HEK293T (cell line): ENCODE measurements at regions not wholly inside any gene's neighbourhood (a gene's known extent, or its start where the extent isn't known, plus 50 kb on each side); places are given as distances from the start of the nearest gene placed in this dataset.
"Not testable (repeated sequence)": the region's sequence is repeated elsewhere in the genome, so short reads cannot be mapped to it uniquely, and the experiment has no call there.

Experiments
- CTCF ChIA-PET: fragments of 350-600 bp; formaldehyde crosslinking; extraction: SDS; loops from one replicate; lab custom pipeline; 2021; ENCODE audit warnings: antibody characterized with exemption, inconsistent platforms; lab: Yijun Ruan, JAX
- POLR2A ChIA-PET: fragments of 350-600 bp; formaldehyde crosslinking; extraction: SDS; loops from one replicate; lab custom pipeline; 2020; ENCODE audit warnings: antibody characterized with exemption, inconsistent platforms; lab: Yijun Ruan, JAX
- DNase-seq: peaks from one replicate; pipeline ENCODE4 v3.0.0; 2012; ENCODE audit warnings: mixed read lengths; ENCODE audit errors: extremely low spot score
- ARNT ChIP-seq: fragments of 450-650 bp; IDR thresholded peaks from 2 replicates; pipeline ENCODE4 v1.6.1; 2017; ENCODE audit warnings: mild to moderate bottlenecking
- BHLHE40 ChIP-seq: fragments of 450-650 bp; IDR thresholded peaks from 2 replicates; pipeline ENCODE4 v1.6.1; 2016; ENCODE audit warnings: mild to moderate bottlenecking, moderate library complexity, borderline replicate concordance
- CTBP1 ChIP-seq: fragments of 450-650 bp; IDR thresholded peaks from 2 replicates; pipeline ENCODE4 v1.6.1; 2016; ENCODE audit warnings: borderline replicate concordance
- ELF4 ChIP-seq: fragments of 450-650 bp; IDR thresholded peaks from 2 replicates; pipeline ENCODE4 v1.6.1; 2017; ENCODE audit warnings: antibody characterized with exemption
- FOXA1 ChIP-seq: fragments of 450-650 bp; IDR thresholded peaks from 2 replicates; pipeline ENCODE4 v1.6.1; 2016; ENCODE audit warnings: mild to moderate bottlenecking
- FOXK2 ChIP-seq: fragments of 450-650 bp; IDR thresholded peaks from 2 replicates; pipeline ENCODE4 v1.6.1; 2016; ENCODE audit warnings: mild to moderate bottlenecking
- FOXM1 ChIP-seq: fragments of 450-650 bp; IDR thresholded peaks from 2 replicates; pipeline ENCODE4 v1.6.1; 2017; ENCODE audit warnings: mild to moderate bottlenecking, borderline replicate concordance
- HDGF ChIP-seq: fragments of 450-650 bp; IDR thresholded peaks from 2 replicates; pipeline ENCODE4 v1.6.1; 2017; ENCODE audit warnings: antibody characterized with exemption, borderline replicate concordance
- L3MBTL2 ChIP-seq: fragments of 450-650 bp; conservative IDR thresholded peaks from 2 replicates; pipeline ENCODE4 v1.6.1; 2016; ENCODE audit warnings: mild to moderate bottlenecking
- LEF1 ChIP-seq: fragments of 450-650 bp; IDR thresholded peaks from 2 replicates; pipeline ENCODE4 v1.6.1; 2017; ENCODE audit warnings: mild to moderate bottlenecking, borderline replicate concordance
- NFRKB ChIP-seq: fragments of 450-650 bp; IDR thresholded peaks from 2 replicates; pipeline ENCODE4 v1.6.1; 2016; ENCODE audit warnings: mild to moderate bottlenecking, moderate library complexity
- PKNOX1 ChIP-seq: fragments of 450-650 bp; IDR thresholded peaks from 2 replicates; pipeline ENCODE4 v1.6.1; 2016
- SP1 ChIP-seq: fragments of 450-650 bp; IDR thresholded peaks from 2 replicates; pipeline ENCODE4 v1.6.1; 2017
- SUZ12 ChIP-seq: fragments of 450-650 bp; IDR thresholded peaks from 2 replicates; pipeline ENCODE4 v1.6.1; 2016; ENCODE audit warnings: mild to moderate bottlenecking
- TARDBP ChIP-seq: fragments of 450-650 bp; IDR thresholded peaks from 2 replicates; pipeline ENCODE4 v1.6.1; 2016
- ZNF384 ChIP-seq: fragments of 450-650 bp; IDR thresholded peaks from 2 replicates; pipeline ENCODE4 v1.6.1; 2016

- CTCF ChIA-PET, result no interaction called here
- DNase-seq, result no peak
- TF ChIP-seq ELF4, result no peak
- no peak for TF ChIP-seq CTBP1
- TF ChIP-seq NFRKB, result no peak
- no peak for TF ChIP-seq FOXM1
- TF ChIP-seq TARDBP, result no peak
- TF ChIP-seq L3MBTL2, result no peak
- TF ChIP-seq SUZ12, result no peak
- TF ChIP-seq HDGF, result no peak
- no peak for TF ChIP-seq FOXA1
- TF ChIP-seq PKNOX1, result no peak
- POLR2A ChIA-PET, result no interaction called here
These were observed 74.6 kb downstream of the TMEM121 start for GRCh38 chr14:105600939-105601359.

- no peak for TF ChIP-seq FOXM1
- no peak for TF ChIP-seq HDGF
- TF ChIP-seq L3MBTL2, result no peak
- TF ChIP-seq BHLHE40, result no peak
- TF ChIP-seq SP1, result no peak
- TF ChIP-seq FOXK2, result no peak
- ChIA-PET POLR2A (no interaction called here), CTCF (no interaction called here)
- DNase-seq, result no peak
These were observed 75.2 kb downstream of the TMEM121 start for GRCh38 chr14:105601360-105602242.

- ChIA-PET CTCF (no interaction called here), POLR2A (no interaction called here)
- no peak for DNase-seq
- TF ChIP-seq BHLHE40 (no peak), L3MBTL2 (no peak), SP1 (no peak), FOXM1 (no peak), HDGF (no peak), ELF4 (no peak), LEF1 (no peak), SUZ12 (no peak), CTBP1 (no peak), PKNOX1 (no peak)
These were observed 75.9 kb downstream of the TMEM121 start for GRCh38 chr14:105602243-105602750.

GRCh38 chr14:105602799-105603793 lies 76.7 kb downstream of the TMEM121 start:
- no peak for TF ChIP-seq FOXA1
- no peak for TF ChIP-seq L3MBTL2
- no peak for TF ChIP-seq FOXK2
- TF ChIP-seq BHLHE40, result no peak
- TF ChIP-seq ELF4, result no peak
- no peak for TF ChIP-seq TARDBP
- no peak for TF ChIP-seq SUZ12
- TF ChIP-seq ARNT, result no peak
- TF ChIP-seq ZNF384, result no peak
- TF ChIP-seq FOXM1, result no peak
- ChIA-PET CTCF (interaction anchor here (0.5 kb wide), 1 partner anchor 210 kb away, joined by 3 read pairs; no protein-coding TSS in a partner anchor), POLR2A (no interaction called here)
- no peak for DNase-seq

- DNase-seq, POLR2A ChIA-PET, CTCF ChIA-PET: not testable (repeated sequence)
These were observed 78.4 kb downstream of the TMEM121 start for GRCh38 chr14:105604531-105605463.

- TF ChIP-seq SUZ12 (no peak), LEF1 (no peak), FOXM1 (no peak), FOXK2 (no peak), ARNT (no peak), FOXA1 (no peak), BHLHE40 (no peak), PKNOX1 (no peak)
- ChIA-PET CTCF (no interaction called here), POLR2A (no interaction called here)
- DNase-seq, result no peak
These were observed 79.3 kb downstream of the TMEM121 start for GRCh38 chr14:105605464-105606304.

- CTCF ChIA-PET, DNase-seq, POLR2A ChIA-PET: not testable (repeated sequence)
These were observed 80.1 kb downstream of the TMEM121 start for GRCh38 chr14:105606305-105606975.

- DNase-seq, CTCF ChIA-PET, POLR2A ChIA-PET: not testable (repeated sequence)
These were observed 80.6 kb downstream of the TMEM121 start for GRCh38 chr14:105607025-105607424.

GRCh38 chr14:105614987-105615386 lies 88.6 kb downstream of the TMEM121 start:
- DNase-seq, CTCF ChIA-PET, POLR2A ChIA-PET: not testable (repeated sequence)
